Lower leg skin (tissue), 4 donors: ENCODE measurements at regions not wholly inside any gene's neighbourhood (a gene's known extent, or its start where the extent isn't known, plus 50 kb on each side); places are given as distances from the start of the nearest gene placed in this dataset.

ENCODE experiments used
- DNase-seq, 2 donors: peaks; one replicate each; pipeline ENCODE4 v3.0.0-alpha.2; 2019; ENCODE audit warnings: low spot score in 2 of 2
- H3K4me3 ChIP-seq: fragments of 200-600 bp; sonication (generic); 2 replicates; pipeline ENCODE4 v1.5.1; 2017; ENCODE audit warnings: mild to moderate bottlenecking, low read depth; ENCODE audit not compliant: poor library complexity, severe bottlenecking
- POLR2A ChIP-seq, 2 donors: fragments of 450-650 bp; IDR thresholded peaks; one replicate each; pipeline ENCODE4 v1.6.1; 2016 to 2017; ENCODE audit warnings: antibody characterized with exemption in 2 of 2, mild to moderate bottlenecking in 1 of 2, moderate library complexity in 1 of 2
- WGBS, 2 donors: methylation state at CpG; one replicate each; pipeline ENCODE4 v1.1.5; 2018; 5-methylcytosine and 5-hydroxymethylcytosine counted together
- intact Hi-C: fragments of 100-400 bp; cut with DNase I; formaldehyde crosslinking; loops from one replicate; pipeline ENCODE4 v1.15.0; 2023; ENCODE audit warnings: low total_unique reads
- TF ChIP-seq, protein P1 (sequence below), 3 donors: fragments of 450-650 bp; IDR thresholded peaks; one replicate each; pipeline ENCODE4 v1.5.1; 2016; ENCODE audit warnings: antibody characterized with exemption in 3 of 3, mild to moderate bottlenecking in 3 of 3, moderate library complexity in 2 of 3

- TF ChIP-seq POLR2A (IDR thresholded peaks at IDR 0.05), result no peak
- TF ChIP-seq, protein P1, sequence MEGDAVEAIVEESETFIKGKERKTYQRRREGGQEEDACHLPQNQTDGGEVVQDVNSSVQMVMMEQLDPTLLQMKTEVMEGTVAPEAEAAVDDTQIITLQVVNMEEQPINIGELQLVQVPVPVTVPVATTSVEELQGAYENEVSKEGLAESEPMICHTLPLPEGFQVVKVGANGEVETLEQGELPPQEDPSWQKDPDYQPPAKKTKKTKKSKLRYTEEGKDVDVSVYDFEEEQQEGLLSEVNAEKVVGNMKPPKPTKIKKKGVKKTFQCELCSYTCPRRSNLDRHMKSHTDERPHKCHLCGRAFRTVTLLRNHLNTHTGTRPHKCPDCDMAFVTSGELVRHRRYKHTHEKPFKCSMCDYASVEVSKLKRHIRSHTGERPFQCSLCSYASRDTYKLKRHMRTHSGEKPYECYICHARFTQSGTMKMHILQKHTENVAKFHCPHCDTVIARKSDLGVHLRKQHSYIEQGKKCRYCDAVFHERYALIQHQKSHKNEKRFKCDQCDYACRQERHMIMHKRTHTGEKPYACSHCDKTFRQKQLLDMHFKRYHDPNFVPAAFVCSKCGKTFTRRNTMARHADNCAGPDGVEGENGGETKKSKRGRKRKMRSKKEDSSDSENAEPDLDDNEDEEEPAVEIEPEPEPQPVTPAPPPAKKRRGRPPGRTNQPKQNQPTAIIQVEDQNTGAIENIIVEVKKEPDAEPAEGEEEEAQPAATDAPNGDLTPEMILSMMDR (IDR thresholded peaks at IDR 0.05), result no peak
- intact Hi-C loops, result no loop called here
- DNase-seq, result no peak
- no peak overlapping the region for H3K4me3 ChIP-seq
Observed at GRCh38 chr1:69038379-69038778, 529.3 kb upstream of the LRRC7 start.

DNA sequence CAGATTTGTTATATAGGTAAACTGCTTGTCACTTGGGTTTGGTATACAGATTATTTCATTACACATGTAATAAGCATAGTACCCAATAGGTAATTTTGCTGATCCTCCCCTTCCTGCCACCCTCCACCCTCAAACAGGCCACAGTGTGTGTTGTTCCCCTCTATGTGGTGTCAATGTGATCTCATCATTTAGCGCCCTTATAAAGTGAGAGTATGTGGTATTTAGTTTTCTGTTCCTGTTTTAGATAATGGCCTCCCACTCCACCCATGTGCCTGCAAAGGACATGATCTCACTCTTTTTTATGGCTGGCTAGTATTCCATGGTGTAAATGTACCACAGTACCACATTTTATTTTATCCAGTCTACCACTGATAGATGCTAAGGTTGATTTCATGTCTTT lies 522.1 kb upstream of the LRRC7 start:
- intact Hi-C loops, result no loop called here
- no peak for DNase-seq
- 92 to 97% methylated on average over 1 of the region's 1 CpG for WGBS, 2 donors
- TF ChIP-seq, protein P1 (IDR thresholded peaks at IDR 0.05), result no peak
- no peak for TF ChIP-seq POLR2A (IDR thresholded peaks at IDR 0.05)
- H3K4me3 ChIP-seq, result no peak overlapping the region

GRCh38 chr1:69055194-69055593 lies 512.5 kb upstream of the LRRC7 start:
- intact Hi-C loops, result no loop called here
- TF ChIP-seq POLR2A (IDR thresholded peaks at IDR 0.05), result no peak
- TF ChIP-seq, protein P1 (IDR thresholded peaks at IDR 0.05), result no peak
- H3K4me3 ChIP-seq, result no peak overlapping the region
- no peak for DNase-seq
- 24 to 48% methylated on average over 2 of the region's 2 CpGs for WGBS, 2 donors

DNA sequence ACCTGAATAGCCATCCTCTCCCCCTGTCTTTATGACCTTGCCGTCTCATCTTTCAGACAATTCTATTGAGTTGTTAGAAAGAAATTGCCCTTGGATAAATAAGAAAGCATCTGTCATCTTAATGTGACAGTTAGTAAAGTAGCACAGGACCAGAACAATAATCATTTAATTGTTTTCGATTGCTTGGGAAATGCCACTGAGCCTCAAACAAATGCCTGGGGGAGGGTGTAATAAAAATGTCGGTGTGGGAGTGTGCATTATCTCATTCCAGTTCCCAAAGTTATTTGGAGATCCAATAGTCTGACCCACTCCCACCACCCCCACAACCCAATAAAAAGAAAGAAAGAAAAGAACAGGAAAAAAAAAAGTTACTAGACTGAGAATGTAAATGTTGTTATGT lies 509.3 kb upstream of the LRRC7 start:
- no peak for DNase-seq
- WGBS, 2 donors, result 38 to 54% methylated on average over 3 of the region's 3 CpGs
- intact Hi-C loops, result no loop called here
- no peak overlapping the region for H3K4me3 ChIP-seq
- no peak for TF ChIP-seq POLR2A (IDR thresholded peaks at IDR 0.05)
- TF ChIP-seq, protein P1 (IDR thresholded peaks at IDR 0.05), result no peak

GRCh38 chr1:69070660-69071373 lies 496.9 kb upstream of the LRRC7 start:
- H3K4me3 ChIP-seq, result no peak overlapping the region
- intact Hi-C loops, result no loop called here
- 88 to 91% methylated on average over 7 of the region's 7 CpGs for WGBS, 2 donors
- no peak for TF ChIP-seq POLR2A (IDR thresholded peaks at IDR 0.05)
- TF ChIP-seq, protein P1 (IDR thresholded peaks at IDR 0.05), result no peak
- no peak for DNase-seq

GRCh38 chr1:69073176-69073575 lies 494.5 kb upstream of the LRRC7 start:
- WGBS, 2 donors, result 90 to 100% methylated on average over 2 of the region's 2 CpGs
- no peak for DNase-seq
- H3K4me3 ChIP-seq, result no peak overlapping the region
- intact Hi-C loops, result no loop called here
- TF ChIP-seq, protein P1 (IDR thresholded peaks at IDR 0.05), result no peak
- TF ChIP-seq POLR2A (IDR thresholded peaks at IDR 0.05), result no peak
